Endothelial cell of umbilical vein (primary cell): ENCODE measurements at regions not wholly inside any gene's neighbourhood (a gene's known extent, or its start where the extent isn't known, plus 50 kb on each side); places are given as distances from the start of the nearest gene placed in this dataset.

Experiments used
- BruUV-seq: library from RNA; stranded (reverse); fragments of 400-500 nt; replicated peaks from 2 replicates; lab custom pipeline; 2021; lab: Mats Ljungman, UMichigan
- CTCF ChIA-PET: fragments of 300-600, 350-600 bp; sonication (Branson Sonifier 250); formaldehyde crosslinking; loops from one replicate; lab custom pipeline; 2021; ENCODE audit warnings: antibody characterized with exemption, inconsistent platforms; lab: Charles Lee
- POLR2A ChIA-PET: fragments of 300-600, 350-600 bp; sonication (Branson Sonifier 250); formaldehyde crosslinking; loops from one replicate; lab custom pipeline; 2021; ENCODE audit warnings: antibody characterized with exemption, inconsistent platforms; lab: Charles Lee
- DNase-seq: peaks from one replicate; pipeline ENCODE4 v3.0.0-alpha.2; 2011; ENCODE audit warnings: low read depth, low spot score
- FAIRE-seq: peaks from 2 replicates; lab custom pipeline; 2011; peaks lifted over from hg19 to GRCh38; lab: Jason Lieb, UNC
- H2AFZ ChIP-seq: 2 replicates; pipeline ENCODE4 v1.6.0; 2012; ENCODE audit warnings: low read depth, low read length, control low read depth, inconsistent platforms
- H3K27ac ChIP-seq: 2 replicates; pipeline ENCODE4 v1.5.1; 2011; ENCODE audit warnings: low read depth, mild to moderate bottlenecking, control low read depth, low read length, moderate library complexity; ENCODE audit not compliant: insufficient read depth
- H3K27me3 ChIP-seq, 2 experiments: 2 replicates each; pipeline versions ENCODE4 v1.6.0 to v1.6.1; 2011; ENCODE audit warnings: low read length in 2 of 2, mixed read lengths in 1 of 2; ENCODE audit not compliant: control insufficient read depth in 2 of 2, insufficient read depth in 2 of 2
- H3K36me3 ChIP-seq, 2 experiments: 2 replicates in 1 of 2; 3 replicates in 1 of 2; pipeline ENCODE4 v1.5.1; 2011; ENCODE audit warnings: low read length in 2 of 2, mild to moderate bottlenecking in 1 of 2, moderate library complexity in 1 of 2; ENCODE audit not compliant: control insufficient read depth in 2 of 2, insufficient read depth in 2 of 2; ENCODE audit errors: extremely low read depth in 1 of 2
- H3K4me1 ChIP-seq: 3 replicates; pipeline ENCODE4 v1.5.1; 2011; ENCODE audit warnings: mild to moderate bottlenecking, low read length; ENCODE audit not compliant: control insufficient read depth, insufficient read depth; ENCODE audit errors: extremely low read depth
- H3K4me2 ChIP-seq: 2 replicates; pipeline ENCODE4 v1.6.1; 2011; ENCODE audit warnings: low read length, control low read depth, mixed read lengths; ENCODE audit not compliant: insufficient read depth
- H3K4me3 ChIP-seq, 3 experiments: fragments of 200-600 bp in 1 of 3; sonication (generic), shearing (Covaris generic) in 1 of 3; replicated peaks in 1 of 3; 2 replicates each; pipeline ENCODE4 v1.5.1; 2011 to 2016; ENCODE audit warnings: control low read depth in 3 of 3, low read length in 3 of 3, mild to moderate bottlenecking in 2 of 3, inconsistent platforms in 1 of 3, low read depth in 1 of 3, moderate library complexity in 1 of 3; ENCODE audit not compliant: insufficient read depth in 1 of 3
- H3K79me2 ChIP-seq: 2 replicates; pipeline ENCODE4 v1.6.0; 2012; ENCODE audit warnings: low read length, inconsistent platforms; ENCODE audit not compliant: control insufficient read depth, insufficient read depth
- H3K9ac ChIP-seq: replicated peaks from 2 replicates; pipeline ENCODE3; 2011; ENCODE audit warnings: low read length, control low read depth; ENCODE audit not compliant: insufficient read depth; ENCODE audit errors: extremely low read depth
- H3K9me1 ChIP-seq: replicated peaks from 3 replicates; pipeline ENCODE4 v1.6.0; 2011; ENCODE audit warnings: mild to moderate bottlenecking, low read length; ENCODE audit not compliant: control insufficient read depth, insufficient read depth; ENCODE audit errors: extremely low read depth
- H3K9me3 ChIP-seq: replicated peaks from 2 replicates; pipeline ENCODE4 v1.5.1; 2012; ENCODE audit warnings: low read length, inconsistent platforms; ENCODE audit not compliant: control insufficient read depth, insufficient read depth
- H4K20me1 ChIP-seq: replicated peaks from 2 replicates; pipeline ENCODE3; 2011; ENCODE audit warnings: mild to moderate bottlenecking, low read length; ENCODE audit not compliant: control insufficient read depth, insufficient read depth; ENCODE audit errors: extremely low read depth
- CTCF ChIP-seq, 2 donors: IDR thresholded peaks; 1 replicate in 1 of 2; 2 replicates in 1 of 2; pipeline ENCODE4 v1.5.1; 2011; ENCODE audit warnings: low read length in 2 of 2, mild to moderate bottlenecking in 2 of 2, moderate library complexity in 2 of 2, control low read depth in 1 of 2, inconsistent platforms in 1 of 2, low read depth in 1 of 2; ENCODE audit not compliant: insufficient read depth in 1 of 2; ENCODE audit errors: extremely low read depth in 1 of 2
- EZH2 ChIP-seq: IDR thresholded peaks from 2 replicates; pipeline ENCODE4 v1.6.1; 2012; ENCODE audit warnings: borderline replicate concordance, low read depth, mild to moderate bottlenecking, moderate library complexity, low read length, inconsistent platforms; ENCODE audit not compliant: severe bottlenecking
- FOS ChIP-seq: IDR thresholded peaks from 2 replicates; pipeline ENCODE4 v1.6.1; 2011; ENCODE audit warnings: mild to moderate bottlenecking, low read length, moderate library complexity, borderline replicate concordance; ENCODE audit not compliant: insufficient read depth
- GATA2 ChIP-seq: IDR thresholded peaks from 2 replicates; pipeline ENCODE4 v1.7.0; 2011; ENCODE audit warnings: low read depth, mild to moderate bottlenecking, moderate library complexity, mixed read lengths, low read length; ENCODE audit not compliant: insufficient read length, insufficient read depth
- JUN ChIP-seq: IDR thresholded peaks from 2 replicates; pipeline ENCODE4 v1.6.1; 2011; ENCODE audit warnings: borderline replicate concordance, low read depth; ENCODE audit not compliant: insufficient read length, insufficient read depth
- MAX ChIP-seq: IDR thresholded peaks from 2 replicates; pipeline ENCODE4 v1.6.1; 2011; ENCODE audit not compliant: insufficient read depth, insufficient read length
- MYC ChIP-seq: IDR thresholded peaks from one replicate; pipeline ENCODE4 v1.6.1; 2011; ENCODE audit warnings: mild to moderate bottlenecking, low read depth, low read length
- POLR2A ChIP-seq: IDR thresholded peaks from 2 replicates; pipeline ENCODE4 v1.6.1; 2012; ENCODE audit warnings: low read depth, mild to moderate bottlenecking, control low read depth, low read length
- POLR2AphosphoS5 ChIP-seq: IDR thresholded peaks from 2 replicates; pipeline ENCODE4 v1.6.1; 2012; ENCODE audit warnings: low read depth, mild to moderate bottlenecking, control low read depth, low read length, moderate library complexity; ENCODE audit not compliant: insufficient read depth
- dilution Hi-C: fragments of 300-500 bp; cut with MboI; formaldehyde crosslinking; loops from one replicate; pipeline ENCODE4 v1.15.0; 2019; ENCODE audit warnings: low sequenced_read_pairs; ENCODE audit not compliant: extremely low pct_ligation_motif_present
- intact Hi-C: fragments of 100-400 bp; cut with micrococcal nuclease; formaldehyde crosslinking; loops from one replicate; pipeline ENCODE4 v1.10.0; 2022

- Histone ChIP-seq H3K9ac (no peak overlapping the region), H3K4me2 (no peak overlapping the region), H3K9me1 (no peaks in the 10 kb centered on the region), H2AFZ (no peak overlapping the region), H3K79me2 (no peaks in the 10 kb centered on the region), H3K4me1 (no peaks in the 10 kb centered on the region), H3K36me3 (no peaks in the 10 kb centered on the region), H3K9me3 (no peaks in the 10 kb centered on the region), H3K4me3 (no peak overlapping the region), H3K27ac (no peak overlapping the region), H4K20me1 (no peaks in the 10 kb centered on the region), H3K27me3 (no peaks in the 10 kb centered on the region)
- dilution Hi-C loops, result no loop called here
- TF ChIP-seq FOS (no peak), MAX (no peak), CTCF (IDR thresholded peaks at IDR 0.05; ENCODE audit: extremely low read depth in 1 of 2, insufficient read depth in 1 of 2, low read depth in 1 of 2, low read length in 2 of 2) (no peak), EZH2 (no peak), JUN (no peak), POLR2AphosphoS5 (no peak), GATA2 (no peak), MYC (no peak), POLR2A (no peak)
- DNase-seq, result no peak
- no peak for FAIRE-seq
- BruUV-seq, result no TSS peak
- intact Hi-C loops, result no loop called here
- ChIA-PET CTCF (no interaction called here), POLR2A (no interaction called here)
Observed at GRCh38 chr2:146807568-146808168, 1037.2 kb upstream of the ACVR2A start.
